Endothelial cell of umbilical vein (primary cell): ENCODE measurements at regions not wholly inside any gene's neighbourhood (a gene's known extent, or its start where the extent isn't known, plus 50 kb on each side); places are given as distances from the start of the nearest gene placed in this dataset.

Experiments used
- BruUV-seq: library from RNA; stranded (reverse); fragments of 400-500 nt; replicated peaks from 2 replicates; lab custom pipeline; 2021; lab: Mats Ljungman, UMichigan
- CTCF ChIA-PET: fragments of 300-600, 350-600 bp; sonication (Branson Sonifier 250); formaldehyde crosslinking; loops from one replicate; lab custom pipeline; 2021; ENCODE audit warnings: antibody characterized with exemption, inconsistent platforms; lab: Charles Lee
- POLR2A ChIA-PET: fragments of 300-600, 350-600 bp; sonication (Branson Sonifier 250); formaldehyde crosslinking; loops from one replicate; lab custom pipeline; 2021; ENCODE audit warnings: antibody characterized with exemption, inconsistent platforms; lab: Charles Lee
- DNase-seq: peaks from one replicate; pipeline ENCODE4 v3.0.0-alpha.2; 2011; ENCODE audit warnings: low read depth, low spot score
- FAIRE-seq: peaks from 2 replicates; lab custom pipeline; 2011; peaks lifted over from hg19 to GRCh38; lab: Jason Lieb, UNC
- H2AFZ ChIP-seq: 2 replicates; pipeline ENCODE4 v1.6.0; 2012; ENCODE audit warnings: low read depth, low read length, control low read depth, inconsistent platforms
- H3K27ac ChIP-seq: 2 replicates; pipeline ENCODE4 v1.5.1; 2011; ENCODE audit warnings: low read depth, mild to moderate bottlenecking, control low read depth, low read length, moderate library complexity; ENCODE audit not compliant: insufficient read depth
- H3K27me3 ChIP-seq, 2 experiments: 2 replicates each; pipeline versions ENCODE4 v1.6.0 to v1.6.1; 2011; ENCODE audit warnings: low read length in 2 of 2, mixed read lengths in 1 of 2; ENCODE audit not compliant: control insufficient read depth in 2 of 2, insufficient read depth in 2 of 2
- H3K36me3 ChIP-seq, 2 experiments: 2 replicates in 1 of 2; 3 replicates in 1 of 2; pipeline ENCODE4 v1.5.1; 2011; ENCODE audit warnings: low read length in 2 of 2, mild to moderate bottlenecking in 1 of 2, moderate library complexity in 1 of 2; ENCODE audit not compliant: control insufficient read depth in 2 of 2, insufficient read depth in 2 of 2; ENCODE audit errors: extremely low read depth in 1 of 2
- H3K4me1 ChIP-seq: 3 replicates; pipeline ENCODE4 v1.5.1; 2011; ENCODE audit warnings: mild to moderate bottlenecking, low read length; ENCODE audit not compliant: control insufficient read depth, insufficient read depth; ENCODE audit errors: extremely low read depth
- H3K4me2 ChIP-seq: 2 replicates; pipeline ENCODE4 v1.6.1; 2011; ENCODE audit warnings: low read length, control low read depth, mixed read lengths; ENCODE audit not compliant: insufficient read depth
- H3K4me3 ChIP-seq, 3 experiments: fragments of 200-600 bp in 1 of 3; sonication (generic), shearing (Covaris generic) in 1 of 3; replicated peaks in 1 of 3; 2 replicates each; pipeline ENCODE4 v1.5.1; 2011 to 2016; ENCODE audit warnings: control low read depth in 3 of 3, low read length in 3 of 3, mild to moderate bottlenecking in 2 of 3, inconsistent platforms in 1 of 3, low read depth in 1 of 3, moderate library complexity in 1 of 3; ENCODE audit not compliant: insufficient read depth in 1 of 3
- H3K79me2 ChIP-seq: 2 replicates; pipeline ENCODE4 v1.6.0; 2012; ENCODE audit warnings: low read length, inconsistent platforms; ENCODE audit not compliant: control insufficient read depth, insufficient read depth
- H3K9ac ChIP-seq: replicated peaks from 2 replicates; pipeline ENCODE3; 2011; ENCODE audit warnings: low read length, control low read depth; ENCODE audit not compliant: insufficient read depth; ENCODE audit errors: extremely low read depth
- H3K9me1 ChIP-seq: replicated peaks from 3 replicates; pipeline ENCODE4 v1.6.0; 2011; ENCODE audit warnings: mild to moderate bottlenecking, low read length; ENCODE audit not compliant: control insufficient read depth, insufficient read depth; ENCODE audit errors: extremely low read depth
- H3K9me3 ChIP-seq: replicated peaks from 2 replicates; pipeline ENCODE4 v1.5.1; 2012; ENCODE audit warnings: low read length, inconsistent platforms; ENCODE audit not compliant: control insufficient read depth, insufficient read depth
- H4K20me1 ChIP-seq: replicated peaks from 2 replicates; pipeline ENCODE3; 2011; ENCODE audit warnings: mild to moderate bottlenecking, low read length; ENCODE audit not compliant: control insufficient read depth, insufficient read depth; ENCODE audit errors: extremely low read depth
- CTCF ChIP-seq, 2 donors: IDR thresholded peaks; 1 replicate in 1 of 2; 2 replicates in 1 of 2; pipeline ENCODE4 v1.5.1; 2011; ENCODE audit warnings: low read length in 2 of 2, mild to moderate bottlenecking in 2 of 2, moderate library complexity in 2 of 2, control low read depth in 1 of 2, inconsistent platforms in 1 of 2, low read depth in 1 of 2; ENCODE audit not compliant: insufficient read depth in 1 of 2; ENCODE audit errors: extremely low read depth in 1 of 2
- EZH2 ChIP-seq: IDR thresholded peaks from 2 replicates; pipeline ENCODE4 v1.6.1; 2012; ENCODE audit warnings: borderline replicate concordance, low read depth, mild to moderate bottlenecking, moderate library complexity, low read length, inconsistent platforms; ENCODE audit not compliant: severe bottlenecking
- FOS ChIP-seq: IDR thresholded peaks from 2 replicates; pipeline ENCODE4 v1.6.1; 2011; ENCODE audit warnings: mild to moderate bottlenecking, low read length, moderate library complexity, borderline replicate concordance; ENCODE audit not compliant: insufficient read depth
- GATA2 ChIP-seq: IDR thresholded peaks from 2 replicates; pipeline ENCODE4 v1.7.0; 2011; ENCODE audit warnings: low read depth, mild to moderate bottlenecking, moderate library complexity, mixed read lengths, low read length; ENCODE audit not compliant: insufficient read length, insufficient read depth
- JUN ChIP-seq: IDR thresholded peaks from 2 replicates; pipeline ENCODE4 v1.6.1; 2011; ENCODE audit warnings: borderline replicate concordance, low read depth; ENCODE audit not compliant: insufficient read length, insufficient read depth
- MAX ChIP-seq: IDR thresholded peaks from 2 replicates; pipeline ENCODE4 v1.6.1; 2011; ENCODE audit not compliant: insufficient read depth, insufficient read length
- MYC ChIP-seq: IDR thresholded peaks from one replicate; pipeline ENCODE4 v1.6.1; 2011; ENCODE audit warnings: mild to moderate bottlenecking, low read depth, low read length
- POLR2A ChIP-seq: IDR thresholded peaks from 2 replicates; pipeline ENCODE4 v1.6.1; 2012; ENCODE audit warnings: low read depth, mild to moderate bottlenecking, control low read depth, low read length
- POLR2AphosphoS5 ChIP-seq: IDR thresholded peaks from 2 replicates; pipeline ENCODE4 v1.6.1; 2012; ENCODE audit warnings: low read depth, mild to moderate bottlenecking, control low read depth, low read length, moderate library complexity; ENCODE audit not compliant: insufficient read depth
- dilution Hi-C: fragments of 300-500 bp; cut with MboI; formaldehyde crosslinking; loops from one replicate; pipeline ENCODE4 v1.15.0; 2019; ENCODE audit warnings: low sequenced_read_pairs; ENCODE audit not compliant: extremely low pct_ligation_motif_present
- intact Hi-C: fragments of 100-400 bp; cut with micrococcal nuclease; formaldehyde crosslinking; loops from one replicate; pipeline ENCODE4 v1.10.0; 2022

GRCh38 chr10:55464083-55464482, 663.1 kb upstream of the PCDH15 start:
- Histone ChIP-seq H3K9ac (no peak overlapping the region), H3K79me2 (no peaks in the 10 kb centered on the region), H4K20me1 (no peaks in the 10 kb centered on the region), H3K4me1 (no peaks in the 10 kb centered on the region), H3K4me2 (no peak overlapping the region), H3K27me3 (no peaks in the 10 kb centered on the region), H3K4me3 (no peak overlapping the region), H3K27ac (no peak overlapping the region), H3K9me1 (no peaks in the 10 kb centered on the region), H3K36me3 (no peaks in the 10 kb centered on the region), H3K9me3 (no peaks in the 10 kb centered on the region), H2AFZ (no peak overlapping the region)
- ChIA-PET POLR2A (no interaction called here), CTCF (no interaction called here)
- no TSS peak for BruUV-seq
- dilution Hi-C loops = no loop called here
- FAIRE-seq = no peak
- TF ChIP-seq POLR2A (no peak), FOS (no peak), EZH2 (no peak), GATA2 (no peak), MAX (no peak), MYC (no peak), CTCF (IDR thresholded peaks at IDR 0.05; ENCODE audit: extremely low read depth in 1 of 2, insufficient read depth in 1 of 2, low read depth in 1 of 2, low read length in 2 of 2) (no peak), POLR2AphosphoS5 (no peak), JUN (no peak)
- no peak for DNase-seq
- intact Hi-C loops = no loop called here
